ENCODE measurements at regions not wholly inside any gene's neighbourhood (a gene's known extent, or its start where the extent isn't known, plus 50 kb on each side); places are given as distances from the start of the nearest gene placed in this dataset.

- TF ChIP-seq CTCF (conservative IDR thresholded peaks at IDR 0.05; ENCODE audit: low read depth in 2 of 2) = no peak
- no peak for TF ChIP-seq EZH2 (IDR thresholded peaks at IDR 0.05; ENCODE audit: low read depth, unreplicated experiment)
- no peak for TF ChIP-seq REST (IDR thresholded peaks at IDR 0.05; ENCODE audit: unreplicated experiment)
- no peak for TF ChIP-seq ZNF462 (CRISPR knock-in tag; IDR thresholded peaks at IDR 0.05)
- TF ChIP-seq JUNB (IDR thresholded peaks at IDR 0.05; ENCODE audit: unreplicated experiment) = no peak
- TF ChIP-seq EZH2phosphoT487 (IDR thresholded peaks at IDR 0.05; ENCODE audit: unreplicated experiment) = no peak
- no peak for TF ChIP-seq CREB1 (CRISPR knock-in tag; IDR thresholded peaks at IDR 0.05; ENCODE audit: low read depth)
- no peak for TF ChIP-seq ZNF331 (CRISPR knock-in tag; IDR thresholded peaks at IDR 0.05; ENCODE audit: low read depth)
- TF ChIP-seq NANOG (IDR thresholded peaks at IDR 0.05; ENCODE audit: borderline replicate concordance) = no peak
- TF ChIP-seq ETS1 (IDR thresholded peaks at IDR 0.05) = no peak
- no peak for TF ChIP-seq POLR2AphosphoS5 (IDR thresholded peaks at IDR 0.05; ENCODE audit: low read depth)
These were observed 699.9 kb downstream of the FRK start for GRCh38 chr6:115360602-115361325.

All from GM23338 (cell line).